OCI-LY1 (cell line): ENCODE measurements at regions not wholly inside any gene's neighbourhood (a gene's known extent, or its start where the extent isn't known, plus 50 kb on each side); places are given as distances from the start of the nearest gene placed in this dataset.

Source experiments
- H2AFZ ChIP-seq: fragments of 200-600 bp; sonication (generic), shearing (Covaris generic); 2 replicates; pipeline ENCODE4 v1.6.0; 2014; ENCODE audit warnings: antibody characterized with exemption, mild to moderate bottlenecking, low read length
- H3F3A ChIP-seq: fragments of 200-600 bp; sonication (generic), shearing (Covaris generic); 2 replicates; pipeline ENCODE4 v1.6.0; 2014; ENCODE audit warnings: mild to moderate bottlenecking, antibody characterized with exemption, low read length, moderate library complexity; ENCODE audit not compliant: insufficient read depth
- H3K27ac ChIP-seq: fragments of 200-600 bp; sonication (generic); 2 replicates; pipeline ENCODE4 v1.5.1; 2014; ENCODE audit warnings: low read length, mixed run types, mild to moderate bottlenecking, low read depth; ENCODE audit not compliant: poor library complexity, severe bottlenecking
- H3K27me3 ChIP-seq: fragments of 200-600 bp; sonication (generic); 2 replicates; pipeline ENCODE4 v1.6.0; 2014; ENCODE audit warnings: antibody characterized with exemption, mild to moderate bottlenecking, low read length, moderate library complexity; ENCODE audit not compliant: insufficient read depth
- H3K36me3 ChIP-seq: fragments of 200-600 bp; sonication (generic); 2 replicates; pipeline ENCODE4 v1.6.1; 2014; ENCODE audit warnings: mild to moderate bottlenecking, antibody characterized with exemption, low read length, moderate library complexity, mixed read lengths; ENCODE audit not compliant: insufficient read depth
- H3K4me1 ChIP-seq: fragments of 200-600 bp; sonication (generic); 2 replicates; pipeline ENCODE4 v1.5.1; 2014; ENCODE audit warnings: mild to moderate bottlenecking, low read length, moderate library complexity; ENCODE audit not compliant: insufficient read depth, severe bottlenecking
- H3K4me2 ChIP-seq: fragments of 200-600 bp; sonication (generic), shearing (Covaris generic); 2 replicates; pipeline ENCODE4 v1.6.1; 2014; ENCODE audit warnings: low read length
- H3K4me3 ChIP-seq: fragments of 200-600 bp; sonication (generic); 2 replicates; pipeline ENCODE4 v1.5.1; 2014; ENCODE audit warnings: low read length, low read depth, mild to moderate bottlenecking, mixed read lengths; ENCODE audit not compliant: poor library complexity, severe bottlenecking
- H3K79me2 ChIP-seq: fragments of 200-600 bp; shearing (Covaris generic); 2 replicates; pipeline ENCODE4 v1.6.1; 2016; ENCODE audit warnings: mixed run types, low read length, mixed read lengths; ENCODE audit not compliant: insufficient read depth
- H3K9ac ChIP-seq: fragments of 200-600 bp; sonication (generic), shearing (Covaris generic); 2 replicates; pipeline ENCODE4 v1.6.1; 2014; ENCODE audit warnings: mild to moderate bottlenecking, low read length, mixed read lengths
- H3K9me2 ChIP-seq: fragments of 200-600 bp; sonication (generic), shearing (Covaris generic); 2 replicates; pipeline ENCODE4 v1.6.1; 2014; ENCODE audit warnings: low read depth, mild to moderate bottlenecking, low read length, mixed read lengths
- H3K9me3 ChIP-seq: fragments of 200-600 bp; shearing (Covaris generic); 2 replicates; pipeline ENCODE4 v1.6.1; 2014; ENCODE audit warnings: low read length, mixed read lengths
- H4K20me1 ChIP-seq: fragments of 200-600 bp; sonication (generic), shearing (Covaris generic); 2 replicates; pipeline ENCODE4 v1.6.0; 2016; ENCODE audit warnings: mild to moderate bottlenecking, low read length; ENCODE audit not compliant: insufficient read depth
- CTCF ChIP-seq: fragments of 200-600 bp; sonication (generic), shearing (Covaris generic); IDR thresholded peaks from 2 replicates; pipeline ENCODE4 v1.5.1; 2017; ENCODE audit warnings: mild to moderate bottlenecking, antibody characterized with exemption, low read length, moderate library complexity, mixed read lengths
- EZH2 ChIP-seq: fragments of 200-600 bp; sonication (generic), shearing (Covaris generic); IDR thresholded peaks from 2 replicates; pipeline ENCODE4 v1.8.0; 2017; ENCODE audit warnings: borderline replicate concordance, mixed run types, mild to moderate bottlenecking, antibody characterized with exemption, low read length, moderate library complexity, mixed read lengths

- H3K79me2 ChIP-seq, result no peaks in the 10 kb centered on the region
- no peaks in the 10 kb centered on the region for H3F3A ChIP-seq
- H3K9me3 ChIP-seq, result no peaks in the 10 kb centered on the region
- no peak overlapping the region for H3K4me2 ChIP-seq
- H3K4me1 ChIP-seq, result no peaks in the 10 kb centered on the region
- H3K27me3 ChIP-seq, result no peaks in the 10 kb centered on the region
- H3K27ac ChIP-seq, result no peak overlapping the region
- H3K9me2 ChIP-seq, result no peaks in the 10 kb centered on the region
- H4K20me1 ChIP-seq, result no peaks in the 10 kb centered on the region
- TF ChIP-seq EZH2, result no peak
- no peak for TF ChIP-seq CTCF
- no peak overlapping the region for H2AFZ ChIP-seq
- H3K4me3 ChIP-seq, result no peak overlapping the region
- no peaks in the 10 kb centered on the region for H3K36me3 ChIP-seq
- H3K9ac ChIP-seq, result no peak overlapping the region
Measured at GRCh38 chr6:130574146-130574545, 208.3 kb downstream of the TMEM200A start.

GRCh38 chr6:130575557-130575956 is 209.7 kb downstream of the TMEM200A start:
- Histone ChIP-seq H3K9me3 (no peaks in the 10 kb centered on the region), H3K79me2 (no peaks in the 10 kb centered on the region), H3K4me3 (no peak overlapping the region), H3K4me2 (no peak overlapping the region), H3K9me2 (no peaks in the 10 kb centered on the region), H3K9ac (no peak overlapping the region), H3F3A (no peaks in the 10 kb centered on the region), H4K20me1 (no peaks in the 10 kb centered on the region), H3K4me1 (no peaks in the 10 kb centered on the region), H3K36me3 (no peaks in the 10 kb centered on the region), H2AFZ (no peak overlapping the region), H3K27ac (no peak overlapping the region), H3K27me3 (no peaks in the 10 kb centered on the region)
- no peak for TF ChIP-seq EZH2
- no peak for TF ChIP-seq CTCF

GRCh38 chr6:130575971-130576370 is 210.2 kb downstream of the TMEM200A start:
- H3K4me2 ChIP-seq, result no peak overlapping the region
- H3K27me3 ChIP-seq, result no peaks in the 10 kb centered on the region
- H3K27ac ChIP-seq, result no peak overlapping the region

More at GRCh38 chr6:130575971-130576370, 210.2 kb downstream of the TMEM200A start:
- Histone ChIP-seq H3K79me2 (no peaks in the 10 kb centered on the region), H3K4me3 (no peak overlapping the region), H4K20me1 (no peaks in the 10 kb centered on the region), H3F3A (no peaks in the 10 kb centered on the region), H3K36me3 (no peaks in the 10 kb centered on the region), H2AFZ (no peak overlapping the region), H3K9ac (no peak overlapping the region), H3K9me2 (no peaks in the 10 kb centered on the region), H3K9me3 (no peaks in the 10 kb centered on the region), H3K4me1 (no peaks in the 10 kb centered on the region)
- TF ChIP-seq CTCF (no peak), EZH2 (no peak)
